Neural progenitor cell (in vitro differentiated cells): ENCODE measurements at regions not wholly inside any gene's neighbourhood (a gene's known extent, or its start where the extent isn't known, plus 50 kb on each side); places are given as distances from the start of the nearest gene placed in this dataset.

Experiments
- DNase-seq: peaks from one replicate; pipeline ENCODE4 v3.0.0-alpha.2; 2016; ENCODE audit warnings: low spot score
- H2AFZ ChIP-seq: fragments of 200-600 bp; sonication (generic); replicated peaks from 2 replicates; pipeline ENCODE4 v1.6.1; 2016; ENCODE audit warnings: antibody characterized with exemption
- H3F3A ChIP-seq: fragments of 200-600 bp; sonication (generic); 2 replicates; pipeline ENCODE4 v1.6.1; 2016; ENCODE audit warnings: antibody characterized with exemption, low read depth
- H3K27ac ChIP-seq: fragments of 200-600 bp; sonication (generic); 2 replicates; pipeline ENCODE4 v1.5.1; 2016; ENCODE audit warnings: mild to moderate bottlenecking
- H3K27me3 ChIP-seq: fragments of 200-600 bp; sonication (generic); 2 replicates; pipeline ENCODE4 v1.6.1; 2016; ENCODE audit warnings: mild to moderate bottlenecking, moderate library complexity
- H3K36me3 ChIP-seq: fragments of 200-600 bp; sonication (generic); 2 replicates; pipeline ENCODE4 v1.5.1; 2016
- H3K4me1 ChIP-seq: fragments of 200-600 bp; sonication (generic); 2 replicates; pipeline ENCODE4 v1.6.1; 2016; ENCODE audit warnings: mixed run types
- H3K4me2 ChIP-seq: fragments of 200-600 bp; sonication (generic); 2 replicates; pipeline ENCODE4 v1.6.1; 2016
- H3K4me3 ChIP-seq: fragments of 200-600 bp; sonication (generic); 2 replicates; pipeline ENCODE4 v1.5.1; 2016
- H3K79me2 ChIP-seq: fragments of 200-600 bp; sonication (generic); 2 replicates; pipeline ENCODE4 v1.6.1; 2016; ENCODE audit warnings: low read depth
- H3K9ac ChIP-seq: fragments of 200-600 bp; sonication (generic); 2 replicates; pipeline ENCODE4 v1.6.1; 2016
- H3K9me3 ChIP-seq: fragments of 200-600 bp; sonication (generic); 2 replicates; pipeline ENCODE4 v1.5.1; 2016; ENCODE audit warnings: low read depth
- H4K20me1 ChIP-seq: fragments of 200-600 bp; sonication (generic); 2 replicates; pipeline ENCODE4 v1.6.1; 2016; ENCODE audit warnings: low read depth
- H3K27ac Mint-ChIP-seq: 3 replicates; pipeline ENCODE4 v1.8.0; 2021; ENCODE audit warnings: mixed read lengths
- H3K27me3 Mint-ChIP-seq: 2 replicates; pipeline ENCODE4 v1.8.0; 2022; ENCODE audit warnings: low read depth, mild to moderate bottlenecking, inconsistent platforms, moderate library complexity, mixed read lengths; ENCODE audit not compliant: insufficient read depth
- H3K36me3 Mint-ChIP-seq: 3 replicates; pipeline ENCODE4 v1.8.0; 2021; ENCODE audit warnings: mixed read lengths
- H3K4me1 Mint-ChIP-seq: 3 replicates; pipeline ENCODE4 v1.8.0; 2021; ENCODE audit warnings: mixed read lengths
- H3K4me3 Mint-ChIP-seq: 3 replicates; pipeline ENCODE4 v1.8.0; 2021; ENCODE audit warnings: mild to moderate bottlenecking, moderate library complexity, mixed read lengths
- H3K9me3 Mint-ChIP-seq: 3 replicates; pipeline ENCODE4 v1.8.0; 2020; ENCODE audit warnings: mixed read lengths
- CTCF ChIP-seq: fragments of 200-600 bp; sonication (generic); IDR thresholded peaks from 2 replicates; pipeline ENCODE4 v1.5.1; 2017; ENCODE audit warnings: antibody characterized with exemption, mild to moderate bottlenecking
- EZH2 ChIP-seq: fragments of 200-600 bp; sonication (generic); IDR thresholded peaks from 2 replicates; pipeline ENCODE4 v1.6.1; 2017; ENCODE audit warnings: antibody characterized with exemption, mild to moderate bottlenecking, moderate library complexity
- EZH2phosphoT487 ChIP-seq: fragments of 200-600 bp; sonication (generic); IDR thresholded peaks from 2 replicates; pipeline ENCODE4 v1.6.1; 2017; ENCODE audit warnings: antibody characterized with exemption

- DNase-seq = no peak
- Histone ChIP-seq H3K27ac (no peak overlapping the region), H3K79me2 (no peaks in the 10 kb centered on the region), H3K4me3 (no peak overlapping the region), H3K9ac (no peak overlapping the region), H2AFZ (no peak overlapping the region), H3K4me2 (no peak overlapping the region), H3K4me1 (no peaks in the 10 kb centered on the region), H4K20me1 (no peaks in the 10 kb centered on the region), H3K27me3 (no peaks in the 10 kb centered on the region), H3K36me3 (no peaks in the 10 kb centered on the region), H3K9me3 (no peaks in the 10 kb centered on the region), H3F3A (no peaks in the 10 kb centered on the region)
- Mint-ChIP-seq H3K9me3 (peaks cover 3% of the 10 kb centered on the region), H3K27me3 (peaks cover 3% of the 10 kb centered on the region), H3K36me3 (no peaks in the 10 kb centered on the region), H3K4me1 (peaks cover 18% of the 10 kb centered on the region), H3K4me3 (no peak overlapping the region), H3K27ac (peak overlapping the region; percentile 65)
- TF ChIP-seq CTCF (no peak), EZH2phosphoT487 (no peak), EZH2 (no peak)
These were observed 197.2 kb downstream of the RNF144B start for GRCh38 chr6:18584372-18584771.

- Mint-ChIP-seq H3K4me1 (peaks cover 18% of the 10 kb centered on the region), H3K36me3 (no peaks in the 10 kb centered on the region), H3K27me3 (peaks cover 3% of the 10 kb centered on the region), H3K9me3 (peaks cover 3% of the 10 kb centered on the region), H3K27ac (peak overlapping the region; percentile 65), H3K4me3 (no peak overlapping the region)
- no peak overlapping the region for H3K9ac ChIP-seq
- no peaks in the 10 kb centered on the region for H3F3A ChIP-seq
- H2AFZ ChIP-seq = no peak overlapping the region
- no peaks in the 10 kb centered on the region for H3K4me1 ChIP-seq
- H3K36me3 ChIP-seq = no peaks in the 10 kb centered on the region
- DNase-seq = no peak
- H4K20me1 ChIP-seq = no peaks in the 10 kb centered on the region
- no peaks in the 10 kb centered on the region for H3K9me3 ChIP-seq
- H3K27me3 ChIP-seq = no peaks in the 10 kb centered on the region
- TF ChIP-seq CTCF (no peak), EZH2 (no peak), EZH2phosphoT487 (no peak)
- H3K4me3 ChIP-seq = no peak overlapping the region
- no peaks in the 10 kb centered on the region for H3K79me2 ChIP-seq
- no peak overlapping the region for H3K4me2 ChIP-seq
- H3K27ac ChIP-seq = no peak overlapping the region
These were observed 198.0 kb downstream of the RNF144B start for GRCh38 chr6:18585032-18585573.

GRCh38 chr6:18586133-18586532 lies 199.0 kb downstream of the RNF144B start:
- no peaks in the 10 kb centered on the region for H3K4me1 ChIP-seq
- no peaks in the 10 kb centered on the region for H3F3A ChIP-seq
- H3K79me2 ChIP-seq = no peaks in the 10 kb centered on the region
- no peaks in the 10 kb centered on the region for H3K36me3 ChIP-seq
- no peak for DNase-seq
- H3K27me3 ChIP-seq = no peaks in the 10 kb centered on the region
- Mint-ChIP-seq H3K36me3 (no peaks in the 10 kb centered on the region), H3K27ac (no peak overlapping the region), H3K27me3 (peaks cover 3% of the 10 kb centered on the region), H3K4me1 (peaks cover 18% of the 10 kb centered on the region), H3K9me3 (peaks cover 3% of the 10 kb centered on the region), H3K4me3 (no peak overlapping the region)
- TF ChIP-seq EZH2 (no peak), EZH2phosphoT487 (no peak), CTCF (no peak)
- no peaks in the 10 kb centered on the region for H4K20me1 ChIP-seq
- H3K9me3 ChIP-seq = no peaks in the 10 kb centered on the region
- no peak overlapping the region for H3K4me2 ChIP-seq
- no peak overlapping the region for H3K9ac ChIP-seq
- H3K27ac ChIP-seq = no peak overlapping the region
- no peak overlapping the region for H3K4me3 ChIP-seq
- no peak overlapping the region for H2AFZ ChIP-seq
